ENCODE measurements at regions not wholly inside any gene's neighbourhood (a gene's known extent, or its start where the extent isn't known, plus 50 kb on each side); places are given as distances from the start of the nearest gene placed in this dataset.

GRCh38 chr7:104045183-104045582 lies 55.7 kb upstream of the RELN start:
- no peak overlapping the region for H2AFZ ChIP-seq (ENCODE audit: low read length, unreplicated experiment)
- H3K27ac ChIP-seq (ENCODE audit: low read depth, low read length) = no peak overlapping the region
- no peaks in the 10 kb centered on the region for H3K36me3 ChIP-seq (ENCODE audit: insufficient read depth, low read length)
- H3K4me1 ChIP-seq (ENCODE audit: control insufficient read depth, insufficient read depth, low read length, unreplicated experiment) = no peaks in the 10 kb centered on the region
- H3K27me3 ChIP-seq (ENCODE audit: insufficient read depth, low read length) = peaks cover 61% of the 10 kb centered on the region
- H3K4me3 ChIP-seq (ENCODE audit: low read depth, low read length) = no peak overlapping the region
- no peaks in the 10 kb centered on the region for H3K79me2 ChIP-seq (ENCODE audit: control insufficient read depth, insufficient read depth, low read length, unreplicated experiment)

GRCh38 chr7:104040666-104041065 lies 51.2 kb upstream of the RELN start:
- Histone ChIP-seq H3K4me1 (ENCODE audit: control insufficient read depth, insufficient read depth, low read length, unreplicated experiment) (no peaks in the 10 kb centered on the region), H3K36me3 (ENCODE audit: insufficient read depth, low read length) (no peaks in the 10 kb centered on the region), H3K79me2 (ENCODE audit: control insufficient read depth, insufficient read depth, low read length, unreplicated experiment) (no peaks in the 10 kb centered on the region), H3K4me3 (ENCODE audit: low read depth, low read length) (no peak overlapping the region), H3K27ac (ENCODE audit: low read depth, low read length) (no peak overlapping the region), H2AFZ (ENCODE audit: low read length, unreplicated experiment) (no peak overlapping the region), H3K27me3 (ENCODE audit: insufficient read depth, low read length) (peaks cover 53% of the 10 kb centered on the region)

DNA sequence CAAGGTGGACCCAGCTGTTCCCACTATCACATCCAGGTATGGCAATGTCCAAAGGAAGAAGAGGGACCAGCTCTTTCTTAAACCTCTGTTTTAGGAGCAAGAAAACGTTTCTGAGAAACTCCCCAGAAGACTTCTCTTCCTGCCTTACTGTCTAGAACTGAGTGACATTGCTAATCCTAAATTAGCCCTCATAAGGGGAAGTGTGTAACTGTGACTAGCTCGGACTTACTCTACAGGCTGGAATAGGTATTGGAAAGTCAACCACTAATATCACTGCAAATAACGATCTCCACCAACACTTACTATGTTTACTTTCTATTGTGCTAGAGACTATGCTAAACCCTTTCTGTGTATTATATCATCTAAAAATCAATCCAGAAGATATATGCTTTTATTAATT lies 49.9 kb upstream of the RELN start:
- Histone ChIP-seq H3K4me3 (ENCODE audit: low read depth, low read length) (no peak overlapping the region), H3K36me3 (ENCODE audit: insufficient read depth, low read length) (no peaks in the 10 kb centered on the region), H3K4me1 (ENCODE audit: control insufficient read depth, insufficient read depth, low read length, unreplicated experiment) (no peaks in the 10 kb centered on the region), H3K27me3 (ENCODE audit: insufficient read depth, low read length) (peaks cover 51% of the 10 kb centered on the region), H2AFZ (ENCODE audit: low read length, unreplicated experiment) (no peak overlapping the region), H3K79me2 (ENCODE audit: control insufficient read depth, insufficient read depth, low read length, unreplicated experiment) (no peaks in the 10 kb centered on the region), H3K27ac (ENCODE audit: low read depth, low read length) (no peak overlapping the region)

All from ACC112 (cell line).